ENCODE measurements at regions not wholly inside any gene's neighbourhood (a gene's known extent, or its start where the extent isn't known, plus 50 kb on each side); places are given as distances from the start of the nearest gene placed in this dataset.

- Histone ChIP-seq H3K9me3 (ENCODE audit: control insufficient read depth, insufficient read depth, low read length) (peaks cover 4% of the 10 kb centered on the region; the same call in 1 of the 2 replicates), H3K4me3 (ENCODE audit: low read depth, low read length) (no peak overlapping the region), H3K27me3 (ENCODE audit: control insufficient read depth, insufficient read depth, low read length) (no peaks in the 10 kb centered on the region), H3K27ac (ENCODE audit: low read depth, low read length) (no peak overlapping the region)
- POLR2A ChIA-PET = no interaction called here
- CTCF ChIA-PET = no interaction called here
- no peak for DNase-seq (ENCODE audit: low read depth, low spot score)
- TF ChIP-seq CTCF (IDR thresholded peaks at IDR 0.05; ENCODE audit: low read depth, low read length) = no peak
Measured at GRCh38 chrX:79572566-79572965, 205.4 kb upstream of the ITM2A start.

GRCh38 chrX:79570524-79571240 is 203.5 kb upstream of the ITM2A start:
- no peak overlapping the region for H3K4me3 ChIP-seq (ENCODE audit: low read depth, low read length)
- H3K9me3 ChIP-seq (ENCODE audit: control insufficient read depth, insufficient read depth, low read length) = peaks cover 3% of the 10 kb centered on the region; the same call in 1 of the 2 replicates
- DNase-seq (ENCODE audit: low read depth, low spot score) = no peak
- ChIA-PET CTCF (no interaction called here), POLR2A (no interaction called here)
- H3K27ac ChIP-seq (ENCODE audit: low read depth, low read length) = no peak overlapping the region
- no peaks in the 10 kb centered on the region for H3K27me3 ChIP-seq (ENCODE audit: control insufficient read depth, insufficient read depth, low read length)
- TF ChIP-seq CTCF (IDR thresholded peaks at IDR 0.05; ENCODE audit: low read depth, low read length) = no peak

DNA sequence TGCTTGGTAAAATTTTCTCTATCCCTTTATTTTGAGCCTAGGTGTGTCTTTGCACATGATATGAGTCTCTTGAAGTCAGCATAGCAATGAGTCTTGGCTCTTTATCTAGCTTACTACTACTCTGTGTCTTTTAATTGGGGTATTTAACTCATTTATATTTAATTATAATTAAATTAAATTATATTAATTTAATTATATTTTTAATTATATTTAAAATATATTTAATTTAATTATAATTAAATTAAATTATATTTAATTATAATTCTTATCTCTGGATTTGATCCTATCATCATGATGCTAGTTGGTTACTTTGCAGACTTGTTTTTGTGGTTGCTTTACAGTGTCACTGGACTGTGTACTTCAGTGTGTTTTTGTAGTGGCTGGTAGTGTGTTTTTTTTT is 201.2 kb upstream of the ITM2A start:
- no peaks in the 10 kb centered on the region for H3K9me3 ChIP-seq (ENCODE audit: control insufficient read depth, insufficient read depth, low read length)
- ChIA-PET POLR2A (no interaction called here), CTCF (no interaction called here)
- H3K27me3 ChIP-seq (ENCODE audit: control insufficient read depth, insufficient read depth, low read length) = no peaks in the 10 kb centered on the region
- DNase-seq (ENCODE audit: low read depth, low spot score) = no peak
- TF ChIP-seq CTCF (IDR thresholded peaks at IDR 0.05; ENCODE audit: low read depth, low read length) = no peak
- no peak overlapping the region for H3K4me3 ChIP-seq (ENCODE audit: low read depth, low read length)
- no peak overlapping the region for H3K27ac ChIP-seq (ENCODE audit: low read depth, low read length)

DNA sequence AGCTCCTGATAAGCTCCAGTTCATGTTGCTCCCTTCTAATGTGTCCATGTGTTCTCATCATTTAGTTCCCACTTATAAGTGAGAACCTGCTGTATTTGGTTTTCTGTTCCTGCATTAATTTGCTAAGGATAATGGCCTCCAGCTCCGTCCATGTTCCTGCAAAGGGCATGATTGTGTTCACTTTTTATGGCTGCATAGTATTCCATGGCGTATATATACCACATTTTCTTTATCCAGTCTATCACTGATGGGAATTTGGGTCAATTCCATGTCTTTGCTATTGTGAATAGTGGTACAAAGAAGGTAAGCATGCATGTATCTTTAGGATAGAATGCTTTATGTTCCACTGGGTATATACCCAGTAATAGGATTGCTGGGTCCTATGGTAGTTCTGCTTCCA is 197.2 kb upstream of the ITM2A start:
- no peak overlapping the region for H3K4me3 ChIP-seq (ENCODE audit: low read depth, low read length)
- H3K27ac ChIP-seq (ENCODE audit: low read depth, low read length) = no peak overlapping the region
- no peaks in the 10 kb centered on the region for H3K27me3 ChIP-seq (ENCODE audit: control insufficient read depth, insufficient read depth, low read length)
- ChIA-PET CTCF (no interaction called here), POLR2A (no interaction called here)
- no peak for DNase-seq (ENCODE audit: low read depth, low spot score)
- no peaks in the 10 kb centered on the region for H3K9me3 ChIP-seq (ENCODE audit: control insufficient read depth, insufficient read depth, low read length)
- TF ChIP-seq CTCF (IDR thresholded peaks at IDR 0.05; ENCODE audit: low read depth, low read length) = no peak

GRCh38 chrX:79559290-79559689 is 192.2 kb upstream of the ITM2A start:
- ChIA-PET CTCF (no interaction called here), POLR2A (no interaction called here)
- no peaks in the 10 kb centered on the region for H3K27me3 ChIP-seq (ENCODE audit: control insufficient read depth, insufficient read depth, low read length)
- DNase-seq (ENCODE audit: low read depth, low spot score) = no peak
- TF ChIP-seq CTCF (IDR thresholded peaks at IDR 0.05; ENCODE audit: low read depth, low read length) = no peak
- no peaks in the 10 kb centered on the region; the same call in 1 of the 2 replicates for H3K9me3 ChIP-seq (ENCODE audit: control insufficient read depth, insufficient read depth, low read length)
- H3K4me3 ChIP-seq (ENCODE audit: low read depth, low read length) = no peak overlapping the region
- no peak overlapping the region for H3K27ac ChIP-seq (ENCODE audit: low read depth, low read length)

Data from AG04450 (cell line).